HepG2 (cell line): ENCODE measurements at regions not wholly inside any gene's neighbourhood (a gene's known extent, or its start where the extent isn't known, plus 50 kb on each side); places are given as distances from the start of the nearest gene placed in this dataset.

Experiments
- ATAC-seq: fragments of 200-7000 bp; cut with Tn5 transposase; 3 replicates; pipeline ENCODE4 v1.9.1; 2020; ENCODE audit warnings: mild to moderate bottlenecking, moderate library complexity
- BruUV-seq: library from RNA; stranded (reverse); fragments of 400-500 nt; replicated peaks from 2 replicates; lab custom pipeline; 2021; lab: Mats Ljungman, UMichigan
- CTCF ChIA-PET: fragments of 300-600 bp; formaldehyde crosslinking; extraction: SDS; loops from one replicate; lab custom pipeline; 2021; ENCODE audit warnings: low total read pairs, inconsistent platforms, low intra/inter-chr PET ratio; lab: Yijun Ruan, JAX
- POLR2A ChIA-PET: fragments of 350-600 bp; sonication (Branson Sonifier 250); formaldehyde crosslinking; loops from one replicate; lab custom pipeline; 2020; ENCODE audit warnings: antibody characterized with exemption, inconsistent platforms; lab: Yijun Ruan, JAX
- DNase-seq: peaks from one replicate; pipeline ENCODE4 v3.0.0-alpha.2; 2015; ENCODE audit warnings: low spot score
- FAIRE-seq: peaks from 3 replicates; lab custom pipeline; 2011; peaks lifted over from hg19 to GRCh38; lab: Jason Lieb, UNC
- H2AFZ ChIP-seq: one replicate; pipeline ENCODE4 v1.6.1; 2011; ENCODE audit warnings: low read length, inconsistent platforms
- H3K27ac ChIP-seq: fragments of 300-600 bp; 3 replicates; pipeline ENCODE4 v1.8.0; 2011; ENCODE audit warnings: mixed run types, mild to moderate bottlenecking, mixed read lengths, low read length, inconsistent platforms; ENCODE audit not compliant: insufficient read depth; ENCODE audit errors: extremely low read length
- H3K27me3 ChIP-seq, 2 experiments: fragments of 200-600 bp in 1 of 2; 2 replicates in 1 of 2; 3 replicates in 1 of 2; pipeline versions ENCODE4 v1.6.0 to v1.8.0; 2011; ENCODE audit warnings: low read length in 2 of 2, mild to moderate bottlenecking in 2 of 2, moderate library complexity in 2 of 2, inconsistent platforms in 1 of 2; ENCODE audit not compliant: insufficient read depth in 2 of 2, control insufficient read depth in 1 of 2
- H3K36me3 ChIP-seq, 2 experiments: fragments of 200-600 bp in 1 of 2; replicated peaks in 1 of 2; 2 replicates in 1 of 2; 3 replicates in 1 of 2; pipeline versions ENCODE4 v1.5.1 to v1.8.0; 2011; ENCODE audit warnings: low read length in 2 of 2, inconsistent platforms in 1 of 2; ENCODE audit not compliant: insufficient read depth in 2 of 2, control insufficient read depth in 1 of 2
- H3K4me1 ChIP-seq: 2 replicates; pipeline ENCODE4 v1.5.1; 2012; ENCODE audit warnings: low read length, inconsistent platforms; ENCODE audit not compliant: insufficient read depth
- H3K4me2 ChIP-seq: 2 replicates; pipeline ENCODE4 v1.6.0; 2011; ENCODE audit warnings: low read depth, low read length, inconsistent platforms
- H3K4me3 ChIP-seq, 3 experiments: fragments of 200-600 bp in 1 of 3; sonication (generic), shearing (Covaris generic) in 1 of 3; replicated peaks in 1 of 3; 2 replicates each; pipeline ENCODE4 v1.5.1; 2011 to 2016; ENCODE audit warnings: low read length in 3 of 3, inconsistent platforms in 2 of 3, low read depth in 2 of 3, mild to moderate bottlenecking in 2 of 3, control low read depth in 1 of 3, mixed read lengths in 1 of 3; ENCODE audit not compliant: insufficient read depth in 1 of 3
- H3K79me2 ChIP-seq: one replicate; pipeline ENCODE4 v1.6.1; 2011; ENCODE audit warnings: low read length, inconsistent platforms; ENCODE audit not compliant: insufficient read depth
- H3K9ac ChIP-seq: 2 replicates; pipeline ENCODE4 v1.6.0; 2011; ENCODE audit warnings: mild to moderate bottlenecking, low read depth, low read length, inconsistent platforms; ENCODE audit not compliant: insufficient read depth
- H3K9me3 ChIP-seq: 2 replicates; pipeline ENCODE4 v1.5.1; 2012; ENCODE audit warnings: mild to moderate bottlenecking, low read length
- H4K20me1 ChIP-seq: 2 replicates; pipeline ENCODE4 v1.6.0; 2011; ENCODE audit warnings: inconsistent platforms, mild to moderate bottlenecking, low read length, moderate library complexity; ENCODE audit not compliant: insufficient read depth
- DPF2 ChIP-seq: sonication (generic); formaldehyde crosslinking; IDR thresholded peaks from 2 replicates; pipeline ENCODE4 v1.4.0; 2020; ENCODE audit warnings: mild to moderate bottlenecking, low read depth, missing genetic modification reagents, borderline replicate concordance
- DZIP1 ChIP-seq: sonication (generic); formaldehyde crosslinking; IDR thresholded peaks from 2 replicates; pipeline ENCODE4 v1.5.0; 2020; ENCODE audit warnings: mild to moderate bottlenecking, missing genetic modification reagents
- KMT2A ChIP-seq: sonication (generic); formaldehyde crosslinking; IDR thresholded peaks from 2 replicates; pipeline ENCODE4 v1.4.0; 2020; ENCODE audit warnings: missing genetic modification reagents
- MBNL3 ChIP-seq: fragments of 250-450 bp; sonication (Bioruptor Pico); conservative IDR thresholded peaks from 2 replicates; pipeline ENCODE4 v1.8.0; 2022; ENCODE audit warnings: mild to moderate bottlenecking, inconsistent platforms
- RBAK ChIP-seq: sonication (generic); formaldehyde crosslinking; IDR thresholded peaks from 2 replicates; pipeline ENCODE4 v1.5.1; 2020; ENCODE audit warnings: mild to moderate bottlenecking, missing genetic modification reagents
- SOX13 ChIP-seq, 3 experiments: fragments of 450-650 bp in 1 of 3; sonication (generic) in 1 of 3; formaldehyde crosslinking in 1 of 3; IDR thresholded peaks in 2 of 3; conservative IDR thresholded peaks in 1 of 3; 2 replicates each; pipeline versions ENCODE4 v1.5.0 to v1.6.1; 2016 to 2020; ENCODE audit warnings: antibody characterized with exemption in 1 of 3, mild to moderate bottlenecking in 1 of 3, missing compliant biosample characterization in 1 of 3, missing genetic modification reagents in 1 of 3, moderate library complexity in 1 of 3
- TAF1 ChIP-seq: sonication (generic); formaldehyde crosslinking; IDR thresholded peaks from 2 replicates; pipeline ENCODE4 v1.4.0; 2020; ENCODE audit warnings: missing genetic modification reagents
- ZNF597 ChIP-seq: sonication (generic); formaldehyde crosslinking; IDR thresholded peaks from 2 replicates; pipeline ENCODE4 v1.5.0; 2020; ENCODE audit warnings: missing genetic modification reagents
- WGBS: methylation state at CpG from one replicate; pipeline ENCODE4 v1.1.6; 2017; ENCODE audit warnings: low lambda C conversion rate; 5-methylcytosine and 5-hydroxymethylcytosine counted together
- in situ Hi-C: cut with HindIII; loops from 2 replicates; pipeline ENCODE4 v1.10.0; 2017; ENCODE audit warnings: low pct_unique_long_range_greater_than_20kb; ENCODE audit not compliant: extremely low pct_ligation_motif_present
- intact Hi-C: fragments of 100-400 bp; cut with micrococcal nuclease; formaldehyde crosslinking; loops from one replicate; pipeline ENCODE4 v1.10.0; 2022; ENCODE audit not compliant: unreplicated experiment
- TF ChIP-seq, protein P1 (sequence below): sonication (generic); formaldehyde crosslinking; IDR thresholded peaks from 2 replicates; pipeline ENCODE4 v1.4.0; 2020; ENCODE audit warnings: missing genetic modification reagents

- H3K4me3 ChIP-seq, result no peak overlapping the region
- in situ Hi-C loops, result no loop called here
- FAIRE-seq (no peak), ATAC-seq (no peak)
- CTCF ChIA-PET, result no interaction called here
- H3K9me3 ChIP-seq, result no peaks in the 10 kb centered on the region
- no peak overlapping the region for H3K4me2 ChIP-seq
- peaks cover 9% of the 10 kb centered on the region for H3K4me1 ChIP-seq
- H4K20me1 ChIP-seq, result no peaks in the 10 kb centered on the region
- WGBS, result 3% methylated on average over 6 of the region's 6 CpGs
- no peaks in the 10 kb centered on the region for H3K36me3 ChIP-seq
- no peak overlapping the region for H2AFZ ChIP-seq
- intact Hi-C loops, result no loop called here
- no TSS peak for BruUV-seq
- peaks cover 0 to 7% of the 10 kb centered on the region in 2 experiments; a peak in 1 of 5 replicates for H3K27me3 ChIP-seq
- TF ChIP-seq ZNF597, result no peak
- TF ChIP-seq DZIP1, result no peak
- no peak for TF ChIP-seq RBAK (CRISPR knock-in tag)
- TF ChIP-seq, protein P1, sequence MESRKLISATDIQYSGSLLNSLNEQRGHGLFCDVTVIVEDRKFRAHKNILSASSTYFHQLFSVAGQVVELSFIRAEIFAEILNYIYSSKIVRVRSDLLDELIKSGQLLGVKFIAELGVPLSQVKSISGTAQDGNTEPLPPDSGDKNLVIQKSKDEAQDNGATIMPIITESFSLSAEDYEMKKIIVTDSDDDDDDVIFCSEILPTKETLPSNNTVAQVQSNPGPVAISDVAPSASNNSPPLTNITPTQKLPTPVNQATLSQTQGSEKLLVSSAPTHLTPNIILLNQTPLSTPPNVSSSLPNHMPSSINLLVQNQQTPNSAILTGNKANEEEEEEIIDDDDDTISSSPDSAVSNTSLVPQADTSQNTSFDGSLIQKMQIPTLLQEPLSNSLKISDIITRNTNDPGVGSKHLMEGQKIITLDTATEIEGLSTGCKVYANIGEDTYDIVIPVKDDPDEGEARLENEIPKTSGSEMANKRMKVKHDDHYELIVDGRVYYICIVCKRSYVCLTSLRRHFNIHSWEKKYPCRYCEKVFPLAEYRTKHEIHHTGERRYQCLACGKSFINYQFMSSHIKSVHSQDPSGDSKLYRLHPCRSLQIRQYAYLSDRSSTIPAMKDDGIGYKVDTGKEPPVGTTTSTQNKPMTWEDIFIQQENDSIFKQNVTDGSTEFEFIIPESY (CRISPR knock-in tag), result no peak
- TF ChIP-seq DPF2, result no peak
- TF ChIP-seq KMT2A, result no peak
- no peak for TF ChIP-seq MBNL3
- TF ChIP-seq TAF1 (CRISPR knock-in tag), result no peak
- TF ChIP-seq SOX13 (IDR thresholded peaks at IDR 0.05), result no peak
- no peak for TF ChIP-seq SOX13 (CRISPR knock-in tag; conservative IDR thresholded peaks at IDR 0.05 in 1 of 2, IDR thresholded peaks at IDR 0.05 in 1 of 2)
- TF ChIP-seq, all 625 proteins: peak for 0
- Histone ChIP-seq H3K27ac (no peak overlapping the region), H3K9ac (no peak overlapping the region), H3K79me2 (no peaks in the 10 kb centered on the region)
- no peak for DNase-seq
- POLR2A ChIA-PET, result no interaction called here
Observed at GRCh38 chr10:3460420-3461128, 288.0 kb upstream of the PITRM1 start.
